T47D (cell line): ENCODE measurements at regions not wholly inside any gene's neighbourhood (a gene's known extent, or its start where the extent isn't known, plus 50 kb on each side); places are given as distances from the start of the nearest gene placed in this dataset.

Experiments
- DNase-seq, 2 experiments: peaks; one replicate each; pipeline versions ENCODE4 v3.0.0 to v3.0.0-alpha.2; 2011 to 2012; ENCODE audit warnings: low read depth in 1 of 2, low spot score in 1 of 2
- JUND ChIP-seq: IDR thresholded peaks from 2 replicates; pipeline ENCODE4 v1.6.1; 2012; ENCODE audit warnings: low read depth
- in situ Hi-C: cut with HindIII; loops from 2 replicates; pipeline ENCODE4 v1.10.0; 2016; ENCODE audit warnings: low sequenced_read_pairs, low pct_unique_long_range_greater_than_20kb

DNA sequence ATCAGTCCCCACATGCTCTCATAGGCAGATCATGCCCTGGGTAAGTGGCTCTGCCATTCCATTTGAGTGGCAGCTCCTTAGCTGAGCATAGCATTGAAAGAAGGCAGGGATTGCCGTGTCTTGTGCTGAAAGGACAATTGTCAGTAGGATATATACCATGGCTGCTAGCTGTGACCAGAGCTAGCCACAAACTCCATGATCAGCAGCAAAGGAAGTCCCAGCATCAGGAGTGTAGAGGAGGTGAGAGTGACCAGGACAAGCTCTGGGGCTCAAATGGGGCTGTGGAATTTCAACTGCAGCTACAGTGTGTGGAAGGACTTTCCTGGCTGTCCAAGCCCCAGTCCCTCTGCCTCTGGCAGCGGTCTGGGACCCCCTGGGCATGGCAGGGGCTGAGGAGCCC, 54.4 kb upstream of the LGALSL start:
- in situ Hi-C loops, result no loop called here
- DNase-seq, result no peak
- TF ChIP-seq JUND, result no peak

DNA sequence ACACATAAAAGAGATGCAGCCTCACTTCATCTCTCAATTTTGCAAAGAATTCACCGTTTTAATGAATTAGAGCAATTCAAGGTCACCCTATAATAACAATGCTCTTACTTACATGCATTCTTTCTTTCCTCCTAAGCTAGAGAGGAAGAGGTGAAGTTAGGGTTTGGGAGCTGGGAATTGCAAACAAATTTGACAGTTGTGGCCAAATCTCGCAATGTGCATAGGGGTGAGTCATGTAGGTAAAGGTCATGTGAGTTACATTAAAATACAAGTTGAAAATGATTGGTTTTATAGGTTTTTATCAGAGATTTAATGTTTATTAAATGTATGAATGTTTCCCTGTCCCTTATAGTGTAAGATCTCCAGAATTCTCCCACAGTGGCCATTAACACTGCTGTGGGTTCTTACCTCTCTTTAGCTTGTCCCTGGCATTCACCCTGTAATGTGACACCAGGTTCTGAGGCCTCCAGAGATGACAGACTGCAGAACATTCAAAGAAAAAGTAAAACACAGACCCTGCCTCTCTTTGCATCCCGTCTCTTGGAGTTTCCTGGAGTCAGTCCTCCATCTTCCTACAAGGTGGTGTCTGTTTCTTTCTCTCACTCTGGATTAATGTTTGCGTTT, 53.7 kb upstream of the LGALSL start:
- in situ Hi-C loops, result no loop called here
- DNase-seq, result no peak
- no peak for TF ChIP-seq JUND

DNA sequence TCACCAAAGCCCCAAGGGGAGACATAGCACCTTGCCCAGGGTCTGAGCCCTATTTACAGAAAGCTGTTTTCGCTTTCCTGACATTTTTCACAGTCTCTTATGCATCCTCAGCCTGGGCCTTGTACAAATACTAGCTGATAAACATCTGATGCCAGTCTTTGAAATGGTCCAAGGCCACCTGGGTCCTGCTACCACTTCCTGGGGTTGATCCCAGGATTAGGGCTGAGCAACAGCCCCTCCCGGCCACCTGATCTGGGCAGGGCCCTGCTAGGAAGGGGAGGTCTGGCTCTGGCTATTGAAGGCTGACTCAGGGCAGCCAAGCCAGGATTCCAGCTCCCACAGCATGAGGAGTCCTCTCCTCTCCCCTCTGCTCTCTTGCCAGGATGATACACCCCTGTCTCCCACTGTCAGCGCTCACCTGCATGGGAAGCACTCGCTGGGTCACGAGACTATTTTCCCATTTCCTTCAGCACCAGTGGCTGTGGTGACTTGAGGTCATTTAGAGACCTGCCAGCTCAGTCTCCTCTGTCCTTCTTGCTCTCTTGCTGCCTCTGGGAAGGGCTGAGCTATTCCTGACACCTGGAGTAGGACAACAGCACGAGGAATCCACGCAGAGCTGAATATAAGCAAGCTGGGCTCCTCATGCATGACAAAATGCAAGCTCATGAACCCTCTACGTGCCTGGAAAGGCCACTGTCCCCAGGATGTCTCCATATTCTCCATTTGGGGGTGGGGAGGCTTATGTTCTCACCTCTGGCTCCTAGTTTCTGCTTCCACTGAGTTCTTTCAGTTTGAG, 53.0 kb upstream of the LGALSL start:
- no peak for TF ChIP-seq JUND
- in situ Hi-C loops, result no loop called here
- DNase-seq, result no peak

DNA sequence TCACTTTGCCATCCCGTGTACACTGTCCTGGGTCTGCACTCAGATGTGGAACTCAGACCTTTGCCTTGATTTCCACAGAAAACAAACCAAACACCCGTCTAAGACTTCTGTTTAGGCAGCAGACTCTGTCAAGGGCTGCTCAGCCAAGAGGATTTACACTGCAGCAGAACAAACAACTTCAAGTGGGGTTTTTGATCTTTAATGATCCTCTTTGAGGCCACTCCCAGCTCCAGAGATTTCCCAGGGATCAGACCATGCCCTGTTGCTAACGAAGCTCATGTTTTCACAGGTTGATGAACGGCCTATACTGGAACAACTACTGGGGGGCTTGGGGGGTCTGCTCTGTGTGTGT, 52.5 kb upstream of the LGALSL start:
- DNase-seq, result no peak
- no peak for TF ChIP-seq JUND
- in situ Hi-C loops, result no loop called here

DNA sequence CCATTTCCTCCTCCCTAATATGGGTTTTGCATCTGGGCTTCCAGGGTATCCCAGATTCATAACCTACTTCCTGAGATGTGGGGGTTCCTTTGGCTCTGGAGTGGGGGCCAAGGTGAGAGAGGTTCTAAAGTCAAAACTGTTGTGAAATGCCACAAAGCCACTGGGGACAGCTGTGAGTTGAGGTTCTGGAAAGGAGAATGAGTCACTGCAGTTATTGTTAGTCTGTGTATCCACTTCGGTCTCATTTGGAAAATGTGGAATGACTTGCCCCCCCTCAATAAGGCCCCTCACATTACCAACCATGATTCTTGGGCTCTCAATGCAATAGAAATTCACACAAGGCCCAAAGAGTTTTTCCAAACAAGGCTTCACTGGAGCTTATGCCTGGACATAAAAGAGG, 51.1 kb upstream of the LGALSL start:
- no peak for TF ChIP-seq JUND
- DNase-seq, result no peak
- in situ Hi-C loops, result no loop called here

DNA sequence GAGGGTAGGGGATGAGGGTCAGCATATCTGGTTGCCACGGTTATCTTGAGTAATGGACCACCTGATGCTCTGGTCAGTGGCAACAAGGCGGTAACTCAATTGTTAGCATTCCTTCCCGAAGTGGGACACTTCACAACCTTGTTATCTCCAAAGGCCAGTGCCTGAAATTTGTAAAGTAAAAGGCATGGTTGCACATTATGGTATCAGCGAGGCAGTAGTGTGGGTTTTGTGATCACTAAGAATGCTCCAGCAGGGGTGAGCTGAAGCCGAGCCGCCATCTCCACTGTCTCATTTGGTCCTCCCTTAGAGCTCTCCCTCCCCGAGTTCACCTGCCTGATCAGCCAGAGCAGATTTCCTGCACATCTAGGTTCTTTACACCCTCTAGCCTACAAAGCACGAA, 50.5 kb upstream of the LGALSL start:
- no peak for TF ChIP-seq JUND
- in situ Hi-C loops, result no loop called here
- DNase-seq, result no peak

DNA sequence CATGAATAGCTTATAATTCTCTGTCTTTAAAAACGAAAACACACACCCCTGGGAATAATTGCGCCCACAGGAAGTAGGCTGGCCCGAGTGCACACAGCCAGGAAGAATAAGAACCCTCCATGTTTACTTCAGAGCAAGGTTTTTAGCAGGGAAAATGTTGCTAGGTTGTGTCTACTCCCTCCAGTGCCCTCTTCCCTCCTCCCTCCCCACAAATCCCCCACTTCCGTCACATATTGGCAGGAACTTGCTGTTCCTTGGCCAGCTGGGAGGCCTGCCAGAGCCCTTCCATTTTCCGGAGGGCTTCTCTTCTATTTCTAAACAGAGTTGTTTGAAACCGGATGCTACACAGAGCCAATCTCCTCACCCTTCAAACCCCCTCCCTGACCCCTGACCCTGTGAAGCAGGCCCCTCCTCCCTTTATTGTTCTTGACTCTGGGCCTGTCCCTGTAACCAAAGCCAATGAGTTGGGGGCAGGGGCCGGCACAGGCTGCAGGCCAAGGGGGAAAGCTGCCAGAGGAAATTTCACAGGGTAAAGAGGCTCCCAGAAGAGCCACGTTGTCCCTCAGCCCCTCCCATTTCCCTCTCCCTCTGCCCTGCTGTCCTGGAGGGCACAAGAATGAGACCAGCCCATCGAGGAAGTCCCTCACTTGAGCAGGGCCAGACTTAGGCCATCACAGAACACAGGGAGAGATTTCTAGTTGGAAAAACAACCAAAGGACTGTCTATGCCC, 49.8 kb upstream of the LGALSL start:
- in situ Hi-C loops, result no loop called here
- DNase-seq, result no peak
- no peak for TF ChIP-seq JUND
